Skeletal muscle satellite cell (primary cell): ENCODE measurements at regions not wholly inside any gene's neighbourhood (a gene's known extent, or its start where the extent isn't known, plus 50 kb on each side); places are given as distances from the start of the nearest gene placed in this dataset.

Experiments
- H3K27me3 ChIP-seq: 2 replicates; pipeline ENCODE4 v1.7.0; 2013; ENCODE audit warnings: low read length; ENCODE audit not compliant: control insufficient read depth, insufficient read depth
- H3K36me3 ChIP-seq: 2 replicates; pipeline ENCODE4 v1.7.0; 2013; ENCODE audit warnings: mild to moderate bottlenecking, control low read depth, low read length; ENCODE audit not compliant: insufficient read depth
- H3K4me1 ChIP-seq: 2 replicates; pipeline ENCODE4 v1.7.0; 2013; ENCODE audit warnings: low read length; ENCODE audit not compliant: control insufficient read depth, insufficient read depth
- H3K4me2 ChIP-seq: 2 replicates; pipeline ENCODE4 v1.7.0; 2013; ENCODE audit warnings: mild to moderate bottlenecking, low read length
- H3K4me3 ChIP-seq: 2 replicates; pipeline ENCODE4 v1.7.0; 2013; ENCODE audit warnings: low read length
- H3K9ac ChIP-seq: 2 replicates; pipeline ENCODE4 v1.7.0; 2013; ENCODE audit warnings: mild to moderate bottlenecking, low read depth, low read length, moderate library complexity
- H3K9me3 ChIP-seq: replicated peaks from 2 replicates; pipeline ENCODE4 v1.7.0; 2013; ENCODE audit warnings: mild to moderate bottlenecking, control low read depth, low read length

GRCh38 chr9:82363682-82364081, 375.1 kb downstream of the SPATA31D1 start:
- H3K4me3 ChIP-seq: no peak overlapping the region
- no peak overlapping the region for H3K9ac ChIP-seq
- no peaks in the 10 kb centered on the region for H3K27me3 ChIP-seq
- H3K4me1 ChIP-seq: peaks cover 8% of the 10 kb centered on the region
- H3K9me3 ChIP-seq: no peaks in the 10 kb centered on the region
- H3K4me2 ChIP-seq: no peak overlapping the region
- H3K36me3 ChIP-seq: no peaks in the 10 kb centered on the region

- Histone ChIP-seq H3K4me1 (peaks cover 8% of the 10 kb centered on the region), H3K9me3 (no peaks in the 10 kb centered on the region), H3K4me3 (no peak overlapping the region), H3K27me3 (no peaks in the 10 kb centered on the region), H3K4me2 (no peak overlapping the region), H3K36me3 (no peaks in the 10 kb centered on the region), H3K9ac (no peak overlapping the region)
Measured at GRCh38 chr9:82367016-82367415, 378.4 kb downstream of the SPATA31D1 start.

GRCh38 chr9:82367929-82368328, 379.4 kb downstream of the SPATA31D1 start:
- no peak overlapping the region for H3K9ac ChIP-seq
- no peaks in the 10 kb centered on the region for H3K36me3 ChIP-seq
- no peak overlapping the region for H3K4me2 ChIP-seq
- H3K4me3 ChIP-seq: no peak overlapping the region
- peaks cover 8% of the 10 kb centered on the region for H3K4me1 ChIP-seq
- H3K27me3 ChIP-seq: no peaks in the 10 kb centered on the region
- no peaks in the 10 kb centered on the region for H3K9me3 ChIP-seq

- no peaks in the 10 kb centered on the region for H3K27me3 ChIP-seq
- no peaks in the 10 kb centered on the region for H3K9me3 ChIP-seq
- no peak overlapping the region for H3K4me2 ChIP-seq
- no peak overlapping the region for H3K9ac ChIP-seq
- H3K36me3 ChIP-seq: no peaks in the 10 kb centered on the region
- H3K4me1 ChIP-seq: no peaks in the 10 kb centered on the region
- H3K4me3 ChIP-seq: no peak overlapping the region
Measured at GRCh38 chr9:82369251-82369945, 380.8 kb downstream of the SPATA31D1 start.

DNA sequence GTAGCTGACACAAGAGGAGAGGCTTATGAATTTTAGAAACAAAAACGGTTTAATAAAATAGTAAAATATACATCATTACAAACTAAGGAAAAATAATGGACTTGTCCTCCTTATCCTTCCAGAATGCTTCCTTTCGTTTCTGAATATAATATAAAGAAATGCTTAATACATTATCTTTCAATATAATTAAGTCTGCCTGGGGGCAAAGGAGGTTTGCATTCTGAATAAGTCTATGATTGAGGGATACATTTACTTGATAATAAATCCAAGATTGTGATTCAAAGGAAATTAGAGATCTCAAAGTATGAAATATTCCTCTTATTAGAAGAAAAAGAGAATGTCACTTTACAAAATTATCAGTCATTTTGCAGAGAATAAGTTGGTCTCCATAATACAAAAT, 386.5 kb downstream of the SPATA31D1 start:
- Histone ChIP-seq H3K9ac (no peak overlapping the region), H3K9me3 (no peaks in the 10 kb centered on the region), H3K36me3 (no peaks in the 10 kb centered on the region), H3K4me1 (no peaks in the 10 kb centered on the region), H3K27me3 (no peaks in the 10 kb centered on the region), H3K4me2 (no peak overlapping the region), H3K4me3 (no peak overlapping the region)

DNA sequence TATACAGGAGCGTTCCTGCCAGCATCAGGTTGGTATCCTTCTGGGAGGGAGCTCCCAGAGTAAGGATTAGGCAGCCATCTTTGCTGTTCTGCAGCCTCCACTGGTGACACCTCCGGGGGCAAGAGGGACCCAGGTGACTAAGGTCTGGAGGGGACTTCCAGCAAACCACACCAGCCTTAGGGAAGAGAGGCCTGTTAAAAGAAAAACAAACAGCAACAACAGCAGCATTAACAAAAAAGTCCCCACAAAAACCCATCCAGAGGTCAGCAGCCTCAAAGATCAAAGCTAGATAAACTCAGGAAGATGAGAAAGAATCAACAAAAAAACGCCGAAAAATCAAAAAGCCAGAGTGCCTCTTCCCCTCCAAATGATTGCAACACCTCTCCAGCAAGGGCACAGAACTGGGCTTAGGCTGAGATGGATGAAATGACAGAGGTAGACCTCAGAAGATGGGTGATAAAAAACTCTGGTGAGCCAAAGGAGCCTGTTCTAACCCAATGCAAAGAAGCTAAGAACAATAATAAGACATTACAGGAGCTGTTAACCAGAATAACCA, 388.2 kb downstream of the SPATA31D1 start:
- no peak overlapping the region for H3K4me2 ChIP-seq
- no peaks in the 10 kb centered on the region for H3K9me3 ChIP-seq
- no peak overlapping the region for H3K4me3 ChIP-seq
- no peaks in the 10 kb centered on the region for H3K4me1 ChIP-seq
- no peak overlapping the region for H3K9ac ChIP-seq
- no peaks in the 10 kb centered on the region for H3K36me3 ChIP-seq
- no peaks in the 10 kb centered on the region for H3K27me3 ChIP-seq

GRCh38 chr9:82382887-82383616, 394.5 kb downstream of the SPATA31D1 start:
- H3K9me3 ChIP-seq: no peaks in the 10 kb centered on the region
- no peak overlapping the region for H3K9ac ChIP-seq
- H3K27me3 ChIP-seq: no peaks in the 10 kb centered on the region
- H3K4me2 ChIP-seq: no peak overlapping the region
- no peaks in the 10 kb centered on the region for H3K36me3 ChIP-seq
- H3K4me1 ChIP-seq: no peaks in the 10 kb centered on the region
- no peak overlapping the region for H3K4me3 ChIP-seq

- Histone ChIP-seq H3K4me3 (no peak overlapping the region), H3K36me3 (no peaks in the 10 kb centered on the region), H3K9ac (no peak overlapping the region), H3K4me2 (no peak overlapping the region), H3K9me3 (no peaks in the 10 kb centered on the region), H3K4me1 (no peaks in the 10 kb centered on the region), H3K27me3 (no peaks in the 10 kb centered on the region)
Measured at GRCh38 chr9:82385633-82386032, 397.1 kb downstream of the SPATA31D1 start.

DNA sequence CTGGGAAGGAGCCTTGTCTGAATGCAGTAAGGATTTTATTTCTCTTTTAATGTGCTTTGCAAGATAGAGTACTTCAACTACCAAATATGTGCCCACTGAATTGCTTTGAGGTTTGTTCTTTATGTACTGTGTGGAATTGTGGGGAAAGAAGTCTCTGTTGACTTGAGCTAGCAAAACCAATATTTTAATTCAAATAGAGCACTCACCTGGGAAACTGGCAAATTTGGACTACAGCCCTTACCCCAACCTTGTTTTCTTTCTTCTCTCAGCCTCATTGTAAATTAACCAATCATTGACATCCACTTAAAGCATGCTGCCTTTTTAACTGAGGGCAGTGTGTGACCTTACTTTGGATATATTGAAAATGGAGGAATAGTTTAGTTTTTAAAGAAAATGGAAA, 409.0 kb downstream of the SPATA31D1 start:
- no peaks in the 10 kb centered on the region for H3K9me3 ChIP-seq
- H3K4me3 ChIP-seq: no peak overlapping the region
- no peaks in the 10 kb centered on the region for H3K36me3 ChIP-seq
- no peak overlapping the region for H3K9ac ChIP-seq
- H3K4me1 ChIP-seq: no peaks in the 10 kb centered on the region
- no peak overlapping the region for H3K4me2 ChIP-seq
- no peaks in the 10 kb centered on the region for H3K27me3 ChIP-seq

- no peaks in the 10 kb centered on the region for H3K36me3 ChIP-seq
- H3K4me1 ChIP-seq: no peaks in the 10 kb centered on the region
- H3K9me3 ChIP-seq: no peaks in the 10 kb centered on the region
- no peak overlapping the region for H3K9ac ChIP-seq
- no peak overlapping the region for H3K4me3 ChIP-seq
- H3K4me2 ChIP-seq: no peak overlapping the region
- no peaks in the 10 kb centered on the region for H3K27me3 ChIP-seq
Measured at GRCh38 chr9:82404196-82404870, 415.8 kb downstream of the SPATA31D1 start.

- Histone ChIP-seq H3K4me3 (no peak overlapping the region), H3K9me3 (no peaks in the 10 kb centered on the region), H3K27me3 (no peaks in the 10 kb centered on the region), H3K4me2 (no peak overlapping the region), H3K36me3 (no peaks in the 10 kb centered on the region), H3K4me1 (no peaks in the 10 kb centered on the region), H3K9ac (no peak overlapping the region)
Measured at GRCh38 chr9:82404881-82405280, 416.3 kb downstream of the SPATA31D1 start.
